Renal pelvis (tissue), 1 donor: ENCODE measurements at regions not wholly inside any gene's neighbourhood (a gene's known extent, or its start where the extent isn't known, plus 50 kb on each side); places are given as distances from the start of the nearest gene placed in this dataset.
"Not testable (repeated sequence)": the region's sequence is repeated elsewhere in the genome, so short reads cannot be mapped to it uniquely, and the experiment has no call there.

Experiments used
- DNase-seq: peaks from one replicate; pipeline ENCODE4 v3.0.0-alpha.2; 2013

DNA sequence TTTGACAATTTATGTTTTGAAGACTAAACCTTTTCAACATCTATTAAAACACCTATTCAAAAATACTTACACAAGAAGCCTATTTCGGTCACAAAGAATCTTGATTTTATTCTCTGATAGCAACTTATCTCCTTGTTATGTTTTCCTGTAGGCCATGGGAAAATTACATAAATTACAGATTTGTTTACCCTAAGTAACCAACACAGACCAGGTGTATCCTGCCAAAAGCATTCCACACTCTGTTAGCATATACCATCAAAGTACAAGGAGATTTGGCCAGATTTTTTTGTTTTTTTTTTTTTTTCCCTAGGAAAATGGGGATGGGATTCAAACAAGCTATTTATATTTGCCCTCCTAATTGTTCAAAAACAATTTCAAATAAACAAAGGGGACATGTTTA is 497.9 kb upstream of the MAGEB18 start:
- no peak for DNase-seq

GRCh38 chrX:25646156-25646555 is 492.0 kb upstream of the MAGEB18 start:
- DNase-seq: no peak

DNA sequence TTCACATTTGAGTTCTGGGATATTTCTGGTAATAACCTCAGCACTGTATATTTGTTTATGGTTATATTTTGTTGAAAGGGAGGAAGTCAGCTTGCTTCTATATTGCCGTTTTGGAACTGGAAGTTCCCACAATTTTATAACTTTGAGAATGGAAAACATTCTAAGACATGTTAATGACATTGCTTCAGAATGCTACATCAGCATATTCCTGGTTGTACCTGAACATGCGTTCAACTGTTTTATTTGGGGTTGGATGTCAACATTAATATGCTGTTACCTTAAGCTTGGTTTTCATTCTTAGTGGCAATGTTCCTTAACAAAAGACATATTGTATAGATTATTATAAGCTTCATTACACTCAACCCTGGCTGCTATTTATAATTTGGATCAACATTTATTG is 489.4 kb upstream of the MAGEB18 start:
- DNase-seq: no peak

DNA sequence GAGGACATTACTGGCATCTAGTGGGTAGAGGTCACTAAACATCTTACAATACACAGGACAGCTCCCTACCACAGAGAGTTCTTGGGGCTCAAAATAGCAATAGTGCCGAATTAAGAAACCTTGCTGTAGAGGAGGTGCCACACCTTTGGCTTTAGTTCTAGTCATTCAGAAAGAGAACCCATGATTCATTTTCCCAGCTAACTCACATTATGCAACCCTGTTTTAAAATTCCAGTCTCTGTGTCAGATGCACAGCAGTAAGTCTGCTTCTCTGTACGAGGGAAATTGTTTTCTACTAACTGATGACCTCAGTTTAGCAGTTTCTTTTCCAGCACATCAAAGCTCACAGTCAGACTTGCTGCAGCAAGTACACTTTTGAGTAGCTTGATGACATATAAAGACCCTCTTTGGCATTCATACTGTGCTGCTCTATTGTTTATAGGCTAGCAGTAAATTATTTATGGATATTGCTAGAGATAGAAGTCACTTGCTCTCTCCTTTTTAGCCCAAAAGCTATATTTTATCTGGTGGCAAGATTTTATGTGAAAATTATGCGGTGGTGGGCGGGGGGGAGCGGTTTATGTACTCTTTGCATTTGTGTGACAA is 487.8 kb upstream of the MAGEB18 start:
- no peak for DNase-seq

DNA sequence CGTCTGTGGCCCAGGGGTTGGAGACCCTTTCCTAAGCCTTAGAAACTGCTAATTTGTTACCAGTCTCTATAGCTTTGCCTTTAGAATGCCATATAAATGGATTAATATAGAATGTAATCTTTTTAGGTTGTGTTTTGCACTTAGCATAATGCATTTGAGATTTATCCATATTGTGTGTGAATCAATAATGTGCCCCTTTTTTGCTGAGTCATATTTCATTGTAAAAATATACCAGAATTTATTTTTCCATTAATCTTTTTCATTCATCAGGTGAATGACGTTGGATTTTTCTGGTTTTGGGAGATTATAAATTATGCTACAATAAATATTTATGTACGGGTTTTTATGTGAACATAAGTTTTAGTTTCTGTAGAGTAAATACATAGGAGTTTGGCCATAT is 478.8 kb upstream of the MAGEB18 start:
- no peak for DNase-seq

DNA sequence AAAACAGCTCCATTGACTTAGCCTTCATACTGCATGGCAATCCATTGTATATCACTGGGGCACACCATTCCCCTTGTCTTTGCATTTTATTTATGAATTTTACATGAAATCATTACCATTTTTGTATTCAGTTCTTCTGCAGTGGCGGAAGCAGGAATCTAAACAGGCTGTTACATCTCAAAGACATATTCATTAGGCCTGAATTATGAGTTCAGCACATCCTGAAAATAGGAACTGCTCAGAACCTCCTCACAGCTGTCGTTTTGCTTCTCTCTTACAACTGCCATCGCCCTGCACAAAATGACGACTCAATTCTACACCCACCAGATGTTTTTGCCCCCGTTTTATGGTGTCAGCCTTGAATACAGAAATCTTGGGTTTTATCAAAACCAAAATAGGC is 474.4 kb upstream of the MAGEB18 start:
- peak; percentile 11 for DNase-seq

DNA sequence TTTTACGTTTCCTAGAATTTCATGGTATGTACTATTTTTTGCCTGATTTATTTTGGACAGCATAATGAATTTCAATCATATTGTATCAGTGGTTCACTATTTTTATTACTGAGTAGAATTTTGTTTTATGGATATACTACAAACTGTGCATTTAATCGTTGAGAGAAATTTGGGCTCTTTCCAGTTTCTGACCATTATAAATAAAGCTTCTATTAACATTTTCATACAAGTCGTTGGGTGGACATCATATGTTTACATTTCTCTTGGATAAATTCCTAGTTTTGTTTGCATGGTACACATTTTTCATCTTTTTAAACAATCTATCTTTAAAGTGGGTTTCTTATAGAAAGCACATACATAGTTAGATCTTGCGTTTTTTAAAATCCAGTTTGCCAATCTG is 472.7 kb upstream of the MAGEB18 start:
- no peak for DNase-seq

- DNase-seq: no peak
These were observed 470.5 kb upstream of the MAGEB18 start for GRCh38 chrX:25667681-25668080.

GRCh38 chrX:25674776-25675175 is 463.4 kb upstream of the MAGEB18 start:
- no peak for DNase-seq

DNA sequence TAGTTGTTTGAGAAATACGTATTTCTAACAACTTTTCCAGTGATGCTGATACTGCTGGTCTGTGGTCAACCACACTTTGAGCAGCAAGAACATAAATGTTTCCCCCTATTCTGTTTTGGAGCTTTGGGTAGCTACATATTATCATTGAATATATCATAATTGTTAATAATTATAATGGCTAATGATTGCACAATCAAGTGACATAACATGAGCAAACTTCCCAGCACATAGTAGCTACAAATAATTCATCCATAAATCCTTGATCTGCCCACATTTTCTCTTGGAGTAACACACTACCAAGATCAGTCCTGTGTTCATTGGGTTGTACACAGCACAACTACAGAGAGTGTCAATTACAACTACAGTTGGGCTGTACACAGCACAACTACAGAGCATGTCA is 436.3 kb upstream of the MAGEB18 start:
- no peak for DNase-seq

- DNase-seq: no peak
These were observed 421.0 kb upstream of the MAGEB18 start for GRCh38 chrX:25717122-25717521.

DNA sequence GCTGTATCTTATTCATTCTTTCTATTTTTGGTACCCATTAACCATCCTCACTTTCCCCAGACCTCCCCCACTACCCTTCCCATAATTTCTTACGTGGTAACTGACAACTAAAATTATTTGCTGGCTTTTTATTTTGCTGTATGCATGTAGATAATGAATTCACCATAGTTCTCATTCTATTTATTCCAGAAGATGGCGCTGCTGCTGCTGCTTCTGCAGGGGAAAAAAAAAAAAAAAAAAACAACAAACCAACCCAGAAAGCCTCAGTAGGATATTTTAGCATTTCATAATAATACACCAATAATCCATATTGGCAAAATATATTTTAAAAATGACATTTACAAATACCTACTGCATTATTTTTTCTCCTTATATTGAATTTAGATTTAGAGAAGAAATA is 416.6 kb upstream of the MAGEB18 start:
- peak; percentile 2 for DNase-seq

DNA sequence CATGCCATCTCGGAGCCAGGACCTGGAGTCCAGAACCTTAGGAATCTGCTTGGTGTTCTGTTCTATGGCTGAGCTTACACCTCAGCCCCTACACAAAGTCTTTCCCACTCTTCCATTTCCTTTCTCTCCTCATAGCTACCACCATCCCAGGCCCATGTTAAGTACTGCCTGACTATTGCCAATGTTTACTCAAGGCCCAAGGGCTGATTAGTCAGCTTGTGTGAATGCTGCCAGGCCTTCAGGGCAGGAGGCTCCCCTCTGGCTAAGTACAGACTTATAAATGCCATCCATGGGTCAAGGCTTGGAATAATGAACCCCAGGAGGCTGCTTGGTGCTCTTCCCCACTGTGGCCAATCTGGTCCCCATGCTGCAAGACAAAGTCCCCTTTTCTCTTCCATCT is 411.6 kb upstream of the MAGEB18 start:
- no peak for DNase-seq

- no peak for DNase-seq
These were observed 405.0 kb upstream of the MAGEB18 start for GRCh38 chrX:25733148-25733547.

GRCh38 chrX:25737540-25737939 is 400.6 kb upstream of the MAGEB18 start:
- no peak for DNase-seq

- no peak for DNase-seq
These were observed 395.8 kb upstream of the MAGEB18 start for GRCh38 chrX:25742334-25742733.

- DNase-seq: no peak
These were observed 383.7 kb upstream of the MAGEB18 start for GRCh38 chrX:25754399-25754798.

DNA sequence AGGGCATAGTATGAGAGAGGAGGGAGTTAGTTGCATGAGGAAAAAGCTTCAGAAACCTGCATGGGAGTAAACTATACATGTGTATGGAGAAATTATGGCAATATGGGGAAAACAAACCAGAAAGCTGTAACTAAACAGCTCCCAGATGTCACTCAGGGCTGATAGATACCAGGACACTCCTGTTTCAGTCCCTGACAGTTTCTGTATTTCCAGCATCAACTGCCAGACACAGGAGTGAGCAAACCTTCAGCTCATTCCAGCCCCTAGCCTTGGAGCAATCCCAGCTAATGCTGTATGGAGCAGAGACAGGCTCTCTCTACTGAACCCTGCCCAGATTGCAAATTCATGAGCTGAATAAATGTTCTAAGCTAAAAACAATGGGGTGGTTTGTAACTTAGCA is 382.9 kb upstream of the MAGEB18 start:
- no peak for DNase-seq

DNA sequence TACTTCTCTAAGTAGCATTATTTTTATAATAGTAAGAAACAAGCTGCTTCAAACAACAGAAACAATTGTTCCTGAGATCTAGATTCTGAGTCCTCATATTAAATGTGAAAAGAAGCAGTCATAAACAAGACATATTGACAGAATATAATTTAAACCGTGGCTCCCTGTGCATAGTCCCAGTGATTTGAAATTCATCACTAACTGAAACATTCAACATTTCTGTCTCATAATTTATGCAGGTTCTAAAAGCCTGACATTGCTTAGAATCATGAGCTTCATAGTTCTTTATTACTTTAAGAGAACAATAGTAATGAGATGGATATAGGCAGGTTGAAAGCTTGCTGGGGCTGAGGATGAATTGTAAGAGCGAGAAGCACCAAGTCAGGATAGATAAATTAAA is 375.5 kb upstream of the MAGEB18 start:
- no peak for DNase-seq

DNA sequence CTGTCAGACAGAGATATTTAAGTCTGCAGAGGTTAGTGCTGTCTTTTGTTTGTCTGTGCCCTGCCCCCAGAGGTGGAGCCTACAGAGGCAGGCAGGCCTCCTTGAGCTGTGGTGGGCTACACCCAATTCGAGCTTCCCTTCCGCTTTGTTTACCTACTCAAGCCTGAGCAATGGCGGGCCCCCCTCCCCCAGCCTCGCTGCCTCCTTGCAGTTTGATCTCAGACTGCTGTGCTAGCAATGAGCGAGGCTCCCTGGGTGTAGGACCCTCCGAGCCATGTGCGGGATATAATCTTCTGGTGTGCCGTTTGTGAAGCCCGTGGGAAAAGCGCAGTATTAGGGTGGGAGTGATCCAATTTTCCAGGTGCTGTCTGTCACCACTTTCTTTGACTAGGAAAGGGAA is 366.3 kb upstream of the MAGEB18 start:
- not testable (repeated sequence) for DNase-seq

GRCh38 chrX:25797796-25798195 is 340.3 kb upstream of the MAGEB18 start:
- DNase-seq: not testable (repeated sequence)

- DNase-seq: no peak
These were observed 332.4 kb upstream of the MAGEB18 start for GRCh38 chrX:25805744-25806143.

GRCh38 chrX:25807022-25807421 is 331.1 kb upstream of the MAGEB18 start:
- no peak for DNase-seq

- no peak for DNase-seq
These were observed 327.9 kb upstream of the MAGEB18 start for GRCh38 chrX:25810202-25810601.

DNA sequence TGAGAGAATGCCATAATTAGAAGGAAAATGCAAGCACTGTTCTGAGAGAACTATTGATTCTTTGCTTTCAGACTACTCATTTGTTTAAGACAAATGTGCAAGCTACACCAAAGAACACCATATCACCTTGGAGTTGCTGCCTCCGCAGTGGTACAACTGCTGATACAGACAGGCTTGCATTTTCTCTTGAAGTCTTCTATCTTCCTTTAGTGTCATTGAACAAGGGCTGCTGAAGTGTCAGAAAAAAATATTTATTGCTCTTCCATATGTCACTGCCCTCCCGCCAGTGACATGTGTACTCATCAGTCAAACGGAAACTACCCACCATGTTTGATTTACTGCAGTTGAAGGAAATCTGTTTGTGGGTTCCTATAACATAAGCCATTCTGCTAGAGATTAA is 318.3 kb upstream of the MAGEB18 start:
- DNase-seq: no peak
